GM18867 (cell line): ENCODE measurements at regions not wholly inside any gene's neighbourhood (a gene's known extent, or its start where the extent isn't known, plus 50 kb on each side); places are given as distances from the start of the nearest gene placed in this dataset.

Experiments
- ATAC-seq: cut with Tn5 transposase; IDR thresholded peaks from one replicate; pipeline ENCODE4 v1.9.1; 2021; ENCODE audit warnings: mild to moderate bottlenecking, moderate library complexity; ENCODE audit not compliant: unreplicated experiment

DNA sequence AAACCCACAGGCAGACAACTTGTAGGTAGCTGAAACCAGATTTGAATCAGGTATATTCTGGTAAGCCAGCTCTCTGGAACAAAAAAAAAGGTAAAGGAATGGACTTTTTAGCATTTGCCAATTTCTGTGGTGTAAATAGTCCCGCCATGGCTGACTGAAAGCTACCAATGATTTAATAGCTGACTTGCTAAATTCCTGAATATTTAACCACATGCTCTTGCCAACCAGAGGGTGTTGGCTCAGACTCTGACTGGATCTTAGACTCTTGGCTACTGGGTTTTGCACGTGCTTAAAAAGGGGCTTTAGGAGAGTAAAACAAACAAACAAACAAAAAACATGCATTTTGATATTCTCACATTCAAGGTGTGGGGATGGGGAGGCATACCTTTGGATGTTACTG is 600.0 kb upstream of the CDH4 start:
- ATAC-seq = no peak

DNA sequence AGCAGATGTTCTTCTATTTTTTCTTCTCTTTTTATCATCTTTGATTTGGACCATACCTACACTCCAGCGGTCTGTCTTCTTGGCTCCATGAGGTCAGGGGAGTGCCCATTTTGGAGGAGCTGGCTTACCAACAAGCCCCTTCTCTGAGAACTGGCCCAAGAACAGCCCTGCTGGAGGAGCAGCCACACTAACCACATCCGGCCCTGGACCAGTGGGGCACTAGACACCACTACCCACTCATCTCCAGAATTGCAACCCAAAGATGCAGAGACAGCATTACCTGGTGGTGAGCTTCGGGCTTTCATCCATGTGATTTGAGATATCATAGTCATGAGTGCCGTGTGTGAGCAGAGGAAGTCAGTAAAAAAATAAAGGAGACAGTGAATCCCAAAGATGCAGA is 599.4 kb upstream of the CDH4 start:
- ATAC-seq = no peak

DNA sequence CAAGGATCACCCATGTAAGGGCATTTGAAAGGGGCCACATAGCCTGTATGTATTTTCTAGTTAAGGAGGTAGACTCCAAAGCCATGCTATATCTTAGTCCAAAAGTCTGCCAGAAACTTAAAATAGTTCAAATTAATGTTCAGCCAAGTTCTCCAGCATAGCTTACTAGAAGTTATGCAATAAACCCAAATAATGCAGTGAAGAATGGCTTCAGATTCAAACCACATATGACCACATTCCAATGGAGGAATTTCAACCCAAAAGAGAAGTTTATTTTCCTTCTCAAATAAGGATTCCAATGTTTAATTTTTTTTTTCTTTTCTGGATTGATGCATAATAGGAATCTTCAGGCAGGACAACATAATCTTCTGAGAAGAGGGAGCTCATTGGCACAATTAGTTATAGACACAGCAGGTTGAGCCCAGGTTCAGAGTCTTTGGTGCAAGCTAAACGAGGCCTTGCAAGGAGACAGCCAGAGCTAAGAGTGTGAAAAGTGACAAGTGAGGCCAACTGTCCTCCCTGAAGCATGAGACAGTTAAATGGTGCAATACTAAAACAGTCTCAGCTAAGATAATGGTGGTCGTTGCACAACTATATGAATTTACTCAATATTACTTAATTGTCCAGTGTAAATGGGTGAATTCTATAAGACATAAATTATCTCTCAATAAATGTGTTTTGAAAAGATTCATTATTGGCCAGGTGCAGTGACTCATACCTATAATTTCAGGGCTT is 598.8 kb upstream of the CDH4 start:
- no peak for ATAC-seq

DNA sequence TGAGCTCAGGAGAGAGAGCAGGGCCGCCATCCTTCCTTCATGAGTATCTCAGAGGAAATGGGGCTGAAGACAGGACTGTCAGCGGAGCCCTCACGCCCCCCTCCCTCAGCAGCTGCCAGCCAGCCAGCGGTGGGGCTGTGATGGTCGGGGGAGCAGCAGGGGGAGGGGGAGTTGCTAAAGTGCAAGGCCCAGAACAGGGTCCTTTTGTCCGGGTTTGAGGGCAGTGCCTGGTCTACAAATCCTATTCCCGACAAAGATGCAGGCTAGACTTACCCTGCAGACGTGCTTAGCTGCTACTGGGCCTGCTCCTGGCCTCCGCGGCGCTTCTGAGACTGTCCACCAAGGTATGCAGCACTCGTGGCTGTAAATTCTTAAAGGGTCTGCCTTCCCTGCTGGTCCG is 593.4 kb upstream of the CDH4 start:
- no peak for ATAC-seq

DNA sequence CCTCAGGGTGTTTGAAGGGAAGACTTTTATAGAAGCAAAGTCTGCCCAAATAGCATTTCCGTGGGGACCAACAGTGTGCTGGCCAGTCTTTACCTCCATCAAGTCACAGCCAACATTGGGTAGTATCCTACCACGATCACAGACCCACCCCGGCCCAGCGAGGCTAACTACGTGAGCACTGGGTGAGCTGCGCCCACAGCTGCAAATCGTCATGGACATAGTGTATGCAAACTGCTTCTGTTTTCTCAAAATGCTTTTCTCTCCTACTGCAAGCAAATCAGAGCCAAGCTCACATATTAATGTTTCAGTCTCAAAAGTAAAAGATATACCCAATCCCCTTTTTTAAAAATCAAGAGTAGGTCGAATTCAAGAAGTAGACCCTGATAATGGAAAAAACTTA is 592.8 kb upstream of the CDH4 start:
- no peak for ATAC-seq

DNA sequence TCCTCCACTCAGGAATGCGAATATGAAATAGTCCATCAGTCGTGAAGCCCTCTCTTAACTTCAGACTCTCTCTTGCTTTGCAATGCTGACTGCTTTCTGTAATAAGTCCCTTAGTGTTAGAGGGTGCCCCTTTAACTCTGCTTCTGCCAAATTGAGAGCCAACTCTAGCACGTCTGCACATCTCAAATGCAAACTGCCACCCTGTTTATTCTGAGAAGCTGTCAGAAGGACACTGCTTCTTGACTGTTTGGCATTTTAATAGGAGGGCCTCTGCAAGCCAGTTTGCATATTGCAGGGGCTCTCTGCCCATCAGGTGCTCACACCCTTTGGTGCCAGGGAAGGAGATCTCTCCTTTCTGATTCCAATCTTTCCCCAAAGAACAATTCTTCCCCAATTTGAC is 589.8 kb upstream of the CDH4 start:
- ATAC-seq = no peak

DNA sequence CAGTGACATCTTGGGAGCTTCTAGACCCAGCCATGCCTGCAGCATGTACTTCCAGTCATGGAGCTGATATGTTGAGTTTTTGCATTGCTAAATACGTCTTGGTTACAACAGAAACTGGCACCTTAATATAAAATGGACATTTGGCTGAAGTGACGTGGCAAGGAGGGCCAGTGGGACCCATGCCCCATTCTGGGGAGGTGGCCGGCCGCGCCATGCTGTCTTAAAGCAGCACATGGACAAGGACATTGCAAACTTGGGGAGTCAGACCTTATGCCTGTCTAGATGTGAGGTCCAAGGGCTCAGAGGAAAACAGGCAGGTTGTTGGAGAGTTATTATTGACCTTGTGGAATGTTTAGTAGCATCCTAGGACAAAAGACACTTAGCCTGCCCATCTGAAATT is 588.0 kb upstream of the CDH4 start:
- no peak for ATAC-seq

DNA sequence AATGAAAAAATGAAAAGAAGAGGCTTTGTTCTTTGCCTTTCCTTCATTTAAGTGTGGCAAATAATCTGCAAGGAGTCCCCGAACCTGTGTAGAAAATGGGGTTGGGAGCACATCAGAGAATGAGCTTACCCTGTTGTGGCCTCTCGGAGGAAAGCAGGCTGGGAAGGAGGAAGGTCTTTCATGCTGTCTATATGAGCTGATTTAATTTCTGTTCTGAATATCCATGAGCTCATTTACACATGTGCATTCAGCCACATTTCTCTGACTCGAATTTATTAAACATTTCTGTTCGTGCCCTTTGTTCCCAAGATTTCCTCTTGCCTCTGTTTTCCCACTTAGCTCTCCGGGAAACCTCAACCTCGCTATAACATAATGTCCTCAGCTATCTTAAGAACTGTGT is 584.4 kb upstream of the CDH4 start:
- ATAC-seq = no peak

DNA sequence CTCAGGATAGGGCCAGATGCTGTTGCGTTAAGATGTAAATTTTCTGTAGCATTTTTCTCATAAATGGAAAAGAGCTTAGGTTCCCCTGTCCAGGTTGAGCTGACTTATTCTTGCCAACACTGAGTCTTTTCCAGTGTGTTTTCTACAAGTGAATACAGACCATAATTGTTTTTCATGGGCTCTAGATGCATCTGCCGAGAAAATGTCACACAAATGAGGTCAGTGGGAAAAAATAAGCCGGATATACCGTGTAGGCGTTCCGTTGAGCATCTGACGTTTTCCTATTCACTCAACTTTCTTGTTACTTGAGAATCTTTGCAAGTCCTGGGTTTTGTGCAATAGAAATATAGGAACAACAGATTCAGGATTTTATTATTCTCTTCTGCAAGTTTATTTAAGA is 582.9 kb upstream of the CDH4 start:
- ATAC-seq = no peak

DNA sequence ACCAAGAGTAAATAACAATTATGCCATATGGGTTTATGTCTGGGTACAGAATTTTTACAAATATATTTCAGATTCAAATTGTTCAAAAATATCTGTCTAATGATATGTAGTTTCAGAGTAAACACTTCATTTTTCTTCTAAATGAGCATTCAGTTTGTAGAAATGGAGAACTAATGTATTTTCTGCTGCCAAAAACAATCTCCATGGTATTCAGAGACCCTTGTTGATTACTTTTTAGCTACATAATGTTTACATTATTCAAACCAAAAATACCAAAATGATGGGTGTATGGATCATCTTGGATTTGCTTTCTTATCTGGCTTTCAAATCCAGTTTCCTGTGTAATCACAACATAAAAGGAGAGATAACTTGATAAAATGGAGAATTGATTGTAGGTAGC is 576.0 kb upstream of the CDH4 start:
- ATAC-seq = no peak

DNA sequence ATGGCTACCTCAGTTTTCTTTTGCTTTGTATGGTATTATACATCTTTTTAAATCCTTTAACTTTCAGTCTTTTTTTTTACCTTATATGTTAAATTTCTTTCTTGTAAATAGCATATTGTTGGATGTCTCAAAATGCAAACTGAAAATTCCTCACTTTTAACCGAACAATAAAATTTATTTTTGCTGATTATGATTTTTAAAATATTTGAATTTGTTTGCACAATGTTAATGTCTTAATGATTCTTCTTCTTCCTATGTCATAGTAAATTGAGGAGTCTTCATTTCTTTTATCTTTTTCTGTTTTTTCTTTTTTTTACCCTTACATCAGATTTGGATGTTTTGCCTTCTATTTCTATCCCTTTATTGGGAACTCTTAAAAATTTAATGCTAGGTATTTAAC is 574.2 kb upstream of the CDH4 start:
- ATAC-seq = no peak

DNA sequence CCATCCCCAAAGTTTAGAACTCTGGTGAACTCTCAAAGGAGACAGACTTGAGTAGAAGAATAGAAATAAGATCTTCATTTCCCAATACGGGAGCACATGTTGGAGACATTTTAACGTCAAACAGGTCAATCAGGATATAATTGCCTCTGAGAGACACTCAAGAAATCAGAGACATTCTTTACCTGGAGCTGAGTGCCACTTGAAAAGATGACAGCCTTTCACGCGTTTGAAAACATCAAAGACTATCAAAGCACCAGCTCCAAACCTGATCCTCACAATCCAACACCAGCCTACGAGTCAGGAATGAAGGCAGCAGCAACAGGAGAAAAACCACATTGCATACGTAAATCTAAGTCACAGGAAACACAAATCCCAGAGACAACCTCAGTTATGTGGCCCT is 571.5 kb upstream of the CDH4 start:
- ATAC-seq = no peak

DNA sequence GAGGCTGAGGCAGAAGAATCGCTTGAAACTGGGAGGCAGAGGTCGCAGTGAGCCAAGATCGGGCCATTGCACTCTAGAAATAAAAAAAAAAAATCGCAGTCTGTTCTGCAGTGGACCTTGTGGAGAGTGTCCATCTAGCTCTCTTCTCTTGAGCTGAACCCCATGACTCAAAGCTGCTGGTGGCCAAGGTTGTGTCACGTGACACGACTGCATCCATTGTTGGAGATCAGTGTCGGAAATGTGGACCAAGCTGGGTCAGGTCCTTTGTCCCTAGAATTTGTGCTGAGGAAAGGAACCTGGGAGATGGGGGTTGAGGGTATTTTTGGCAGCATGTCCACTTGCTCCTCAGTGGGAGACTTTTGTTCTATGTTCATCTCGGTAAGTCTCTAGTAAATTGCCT is 564.8 kb upstream of the CDH4 start:
- ATAC-seq = no peak

DNA sequence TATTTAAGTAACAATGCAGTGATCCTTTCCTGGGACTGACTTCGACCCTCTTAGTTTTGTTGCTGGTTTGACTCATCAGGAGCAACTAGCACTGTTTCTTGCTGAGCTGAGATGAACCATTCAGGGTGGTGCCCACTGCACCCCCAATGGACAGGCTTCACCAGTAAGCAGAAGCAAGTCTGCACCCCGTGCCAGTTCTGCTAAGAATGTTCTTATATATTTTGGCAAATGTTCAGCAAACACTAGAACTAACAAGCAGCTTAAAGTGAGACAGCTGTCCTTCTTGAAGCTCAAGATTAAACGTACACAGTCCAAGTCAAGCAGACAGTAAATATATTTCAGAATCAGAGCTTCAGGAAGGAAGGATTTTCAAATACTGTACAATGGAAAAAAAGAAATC is 561.3 kb upstream of the CDH4 start:
- no peak for ATAC-seq

DNA sequence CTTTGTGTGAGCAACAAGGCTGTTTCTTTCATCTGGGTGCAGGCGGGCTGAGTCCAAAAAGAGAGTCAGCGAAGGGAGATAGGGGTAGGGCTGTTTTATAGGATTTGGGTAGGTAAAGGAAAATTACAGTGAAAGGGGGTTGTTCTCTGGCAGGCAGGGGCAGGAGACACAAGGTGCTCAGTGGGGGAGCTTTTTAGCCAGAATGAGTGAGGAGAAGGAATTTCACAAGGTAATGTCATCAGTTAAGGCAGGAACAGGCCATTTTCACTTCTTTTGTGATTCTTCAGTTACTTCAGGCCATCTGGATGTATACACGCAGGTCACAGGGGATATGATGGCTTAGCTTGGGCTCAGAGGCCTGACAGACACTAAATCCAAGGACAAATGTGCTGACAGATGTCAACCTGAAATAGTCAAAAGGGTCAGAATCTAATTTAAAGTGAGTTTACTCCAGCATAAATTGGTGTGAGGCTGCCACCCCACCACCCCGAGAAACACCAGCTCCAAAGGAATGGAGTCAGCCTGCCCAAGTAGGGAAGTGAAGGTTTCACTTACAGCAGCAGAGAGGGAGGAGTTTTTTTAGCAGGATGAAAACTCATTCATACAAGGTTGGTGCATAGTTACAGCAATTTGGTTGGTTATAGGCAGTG is 560.0 kb upstream of the CDH4 start:
- no peak for ATAC-seq

DNA sequence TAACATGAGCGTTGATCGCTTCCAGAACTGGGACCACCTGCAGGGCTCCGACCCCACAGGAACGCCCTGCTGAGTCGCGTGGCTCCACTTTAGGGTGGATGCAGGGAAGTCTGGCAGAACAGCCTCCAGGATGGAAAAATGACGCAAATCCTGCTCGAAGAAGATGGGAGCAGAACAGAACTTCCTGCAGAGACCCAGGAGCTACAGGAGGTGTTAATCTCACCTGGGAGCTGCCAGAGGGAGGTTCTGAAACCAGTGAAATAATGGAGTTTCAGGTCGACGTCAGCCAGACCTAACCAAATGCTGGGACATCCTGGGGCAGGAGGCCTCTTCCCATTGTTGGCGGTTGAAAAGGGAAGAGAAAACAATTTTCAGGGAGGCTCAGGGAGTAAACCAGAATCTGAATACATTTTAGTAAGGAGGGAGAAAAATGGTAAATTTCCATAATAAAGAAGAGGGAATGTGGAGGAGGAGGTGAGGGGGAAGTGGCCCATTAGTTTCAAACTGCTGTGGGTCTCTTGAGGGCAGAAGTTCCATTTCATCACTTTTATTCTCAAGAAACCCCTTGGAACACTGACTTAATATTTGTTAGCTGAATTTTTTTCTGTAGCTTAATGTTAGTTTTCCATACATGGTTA is 558.4 kb upstream of the CDH4 start:
- no peak for ATAC-seq

DNA sequence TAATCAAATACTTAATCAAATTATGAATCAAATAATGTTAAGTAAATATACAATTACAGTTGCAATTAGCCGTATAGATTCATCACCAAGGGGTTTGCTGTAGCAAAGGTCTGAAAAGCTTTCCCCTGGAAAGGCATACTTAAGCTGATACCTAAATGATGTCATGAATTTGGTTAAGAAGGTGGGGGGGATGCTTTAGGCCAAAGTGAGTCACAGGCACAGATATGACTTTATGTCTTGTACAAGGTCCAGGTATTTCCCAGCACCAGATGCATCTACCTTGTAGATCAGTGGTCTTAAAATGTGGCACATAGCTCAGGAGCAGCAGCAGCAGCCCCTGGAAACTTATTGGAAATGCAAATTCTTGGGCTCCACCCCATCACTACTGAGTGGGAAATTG is 557.3 kb upstream of the CDH4 start:
- no peak for ATAC-seq

DNA sequence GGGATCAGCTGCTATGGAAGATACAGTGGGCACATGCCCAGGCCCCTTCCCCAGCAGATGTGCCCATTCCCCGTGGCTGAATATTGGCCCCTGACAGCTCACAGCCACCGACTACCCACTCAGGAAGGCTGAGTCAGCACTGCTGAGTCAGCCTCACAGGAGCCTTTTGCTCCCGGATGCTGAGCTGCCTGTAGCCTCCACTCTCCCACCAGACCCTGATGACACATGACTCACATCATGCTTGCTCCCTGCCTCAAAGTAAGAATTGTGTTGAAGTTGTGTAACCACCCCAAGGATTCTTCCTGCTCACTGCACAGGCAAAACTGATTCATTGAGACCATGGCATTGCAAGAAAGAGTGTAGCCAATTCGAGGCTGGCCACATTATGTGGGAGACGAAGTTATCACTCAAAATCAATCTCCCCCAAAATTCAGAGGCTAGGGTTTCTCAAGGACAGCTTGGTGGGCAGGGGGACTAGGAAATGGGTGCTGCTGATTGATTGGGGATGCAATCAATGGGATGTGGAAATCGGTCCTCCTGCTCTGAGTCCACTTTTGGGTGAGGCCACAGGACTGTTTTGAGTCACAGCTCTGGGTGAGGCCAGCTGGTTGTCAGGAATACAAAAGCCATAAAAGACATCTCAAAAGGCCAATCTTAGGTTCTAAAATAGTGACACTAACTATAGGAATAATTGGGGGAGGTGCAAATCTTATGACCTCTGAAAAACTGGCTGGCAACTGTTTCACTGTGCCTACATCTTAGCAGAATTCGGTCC is 556.6 kb upstream of the CDH4 start:
- no peak for ATAC-seq

DNA sequence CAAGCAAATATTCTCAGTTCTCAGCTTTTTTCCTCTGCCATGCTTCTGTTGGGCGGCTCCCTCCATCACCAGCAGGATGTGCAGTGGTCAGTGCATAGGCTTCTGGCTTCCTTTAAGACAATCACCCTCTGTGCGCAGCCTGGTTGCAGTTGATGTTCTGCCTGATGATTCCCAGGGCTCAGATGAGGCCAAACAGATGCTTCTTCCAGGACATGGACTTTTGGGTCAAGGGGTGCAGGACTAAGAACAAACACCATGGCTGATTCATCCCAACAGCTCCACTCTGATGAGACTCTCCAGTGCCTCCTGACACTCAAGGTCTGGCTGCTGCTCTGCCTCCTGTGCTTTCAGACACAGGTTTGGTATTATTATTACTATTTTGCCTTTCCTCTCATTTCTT is 554.8 kb upstream of the CDH4 start:
- no peak for ATAC-seq

DNA sequence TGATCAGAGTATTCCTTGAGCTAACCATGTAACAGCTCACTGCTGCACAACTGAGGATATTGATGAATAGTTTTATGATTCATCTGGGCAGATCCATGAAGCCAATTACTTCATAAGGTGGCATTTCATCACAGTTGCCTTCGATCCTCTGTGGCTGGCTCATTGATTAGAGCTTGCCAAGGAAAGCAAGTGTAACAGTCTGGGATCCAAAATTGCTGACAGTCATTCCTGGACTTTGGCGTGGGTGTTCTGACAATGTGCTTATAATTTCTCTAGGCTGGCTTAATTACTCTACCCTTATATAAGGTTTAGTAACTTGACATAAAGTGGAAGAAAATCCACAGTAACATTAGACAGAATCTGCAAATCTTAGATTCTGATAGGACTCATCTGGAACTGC is 551.3 kb upstream of the CDH4 start:
- ATAC-seq = no peak

DNA sequence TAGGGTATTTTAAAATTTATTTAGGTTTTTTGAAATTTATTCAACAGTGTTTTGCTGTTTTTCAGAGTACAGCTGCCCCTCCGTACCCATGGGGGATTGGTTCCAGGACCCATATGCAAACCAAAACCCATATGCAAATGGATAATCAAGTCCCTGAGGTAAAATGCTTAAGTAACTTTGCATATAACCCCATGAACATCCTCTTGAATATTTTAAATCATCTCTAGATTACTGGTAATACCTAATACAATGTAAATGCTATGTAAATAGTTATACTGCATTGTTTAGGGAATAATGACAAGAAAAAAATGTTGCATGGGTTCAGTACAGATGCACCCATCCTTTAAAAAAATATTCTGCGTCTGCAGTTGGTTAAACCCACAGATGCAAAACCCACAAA is 547.9 kb upstream of the CDH4 start:
- ATAC-seq = no peak

DNA sequence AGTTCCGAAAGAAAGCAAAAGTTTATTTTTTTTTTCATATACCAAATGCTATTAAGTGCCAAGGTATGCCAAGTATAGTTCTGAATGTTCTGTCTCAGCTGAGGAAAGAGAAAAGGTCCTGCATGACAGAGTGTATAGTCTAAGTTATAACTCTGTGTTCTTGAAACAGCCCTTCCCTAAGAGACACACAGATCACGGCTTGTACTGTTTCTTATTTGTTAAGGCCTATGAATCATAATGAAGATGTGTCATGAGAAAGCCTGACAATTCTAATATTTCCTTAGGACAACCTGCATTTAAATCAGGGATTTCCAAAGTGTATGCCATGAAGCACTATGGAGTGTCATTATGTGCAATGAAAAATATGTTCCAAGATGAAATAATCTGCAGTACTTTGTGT is 538.7 kb upstream of the CDH4 start:
- ATAC-seq = no peak
